ENCODE measurements at regions not wholly inside any gene's neighbourhood (a gene's known extent, or its start where the extent isn't known, plus 50 kb on each side); places are given as distances from the start of the nearest gene placed in this dataset.
"Not testable (repeated sequence)": the region's sequence is repeated elsewhere in the genome, so short reads cannot be mapped to it uniquely, and the experiment has no call there.

DNA sequence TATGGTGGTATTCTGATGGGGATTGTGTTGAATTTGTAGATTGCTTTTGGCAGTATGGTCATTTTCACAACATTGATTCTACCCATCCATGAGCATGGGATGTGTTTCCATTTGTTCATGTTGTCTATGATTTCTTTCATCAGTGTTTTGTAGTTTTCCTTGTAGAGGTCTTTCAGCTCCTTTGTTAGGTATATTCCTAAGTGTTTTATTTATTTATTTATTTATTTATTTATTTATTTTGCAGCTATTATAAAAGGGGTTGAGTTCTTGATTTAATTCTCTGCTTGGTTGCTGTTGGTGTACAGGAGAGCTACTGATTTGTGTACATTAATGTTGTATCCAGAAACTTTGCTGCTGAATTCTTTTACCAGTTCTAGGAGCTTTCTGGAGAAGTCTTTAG is 181.4 kb downstream of the TM2D1 start:
- H3K27ac ChIP-seq; H3K4me1 ChIP-seq; H3K36me3 ChIP-seq; H3K4me3 ChIP-seq; H3K9me3 ChIP-seq; DNase-seq; intact Hi-C loops (cut with DNase I); H3K27me3 ChIP-seq: not testable (repeated sequence)

DNA sequence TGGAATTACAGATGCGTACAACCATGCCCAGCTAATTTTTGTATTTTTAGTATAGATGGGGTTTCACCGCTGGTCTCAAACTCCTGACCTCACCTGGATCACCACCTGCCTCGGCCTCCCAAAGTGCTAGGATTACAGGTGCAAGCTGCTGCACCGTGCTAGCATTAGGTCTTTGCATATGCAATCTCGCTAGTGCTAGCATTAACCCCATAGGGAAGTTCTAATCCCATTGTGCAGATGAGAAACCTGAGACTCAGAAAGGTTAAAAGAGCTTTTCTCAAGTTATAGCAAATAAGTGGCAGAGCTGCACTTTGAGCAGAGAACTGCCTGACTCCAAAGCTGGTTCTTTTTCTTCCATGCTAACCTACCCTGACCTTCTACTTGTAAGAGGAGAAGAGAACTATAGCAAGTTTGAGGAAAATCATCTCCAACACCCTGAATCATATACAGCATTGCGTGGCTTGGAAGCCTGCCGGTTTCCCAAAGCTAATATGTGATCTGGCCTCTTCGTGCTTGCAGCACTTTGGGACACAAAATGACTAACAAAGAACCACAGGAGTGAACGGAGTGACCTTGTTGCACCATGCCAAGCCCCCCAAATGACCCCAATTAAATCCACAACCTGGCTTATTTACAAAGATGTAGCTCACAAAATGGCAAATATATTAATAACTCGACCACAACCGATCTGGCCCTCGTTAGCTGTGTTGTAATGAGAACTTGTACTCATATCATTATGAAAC is 185.1 kb downstream of the TM2D1 start:
- Histone ChIP-seq H3K4me3 (no peak overlapping the region), H3K27me3 (no peaks in the 10 kb centered on the region), H3K36me3 (no peaks in the 10 kb centered on the region), H3K27ac (no peak overlapping the region), H3K9me3 (no peaks in the 10 kb centered on the region), H3K4me1 (no peaks in the 10 kb centered on the region)
- 92 to 94% methylated on average over 12 of the region's 12 CpGs for WGBS, 2 donors
- intact Hi-C loops (cut with DNase I) = no loop called here
- no peak for TF ChIP-seq POLR2AphosphoS5 (IDR thresholded peaks at IDR 0.05)
- TF ChIP-seq, protein P1, sequence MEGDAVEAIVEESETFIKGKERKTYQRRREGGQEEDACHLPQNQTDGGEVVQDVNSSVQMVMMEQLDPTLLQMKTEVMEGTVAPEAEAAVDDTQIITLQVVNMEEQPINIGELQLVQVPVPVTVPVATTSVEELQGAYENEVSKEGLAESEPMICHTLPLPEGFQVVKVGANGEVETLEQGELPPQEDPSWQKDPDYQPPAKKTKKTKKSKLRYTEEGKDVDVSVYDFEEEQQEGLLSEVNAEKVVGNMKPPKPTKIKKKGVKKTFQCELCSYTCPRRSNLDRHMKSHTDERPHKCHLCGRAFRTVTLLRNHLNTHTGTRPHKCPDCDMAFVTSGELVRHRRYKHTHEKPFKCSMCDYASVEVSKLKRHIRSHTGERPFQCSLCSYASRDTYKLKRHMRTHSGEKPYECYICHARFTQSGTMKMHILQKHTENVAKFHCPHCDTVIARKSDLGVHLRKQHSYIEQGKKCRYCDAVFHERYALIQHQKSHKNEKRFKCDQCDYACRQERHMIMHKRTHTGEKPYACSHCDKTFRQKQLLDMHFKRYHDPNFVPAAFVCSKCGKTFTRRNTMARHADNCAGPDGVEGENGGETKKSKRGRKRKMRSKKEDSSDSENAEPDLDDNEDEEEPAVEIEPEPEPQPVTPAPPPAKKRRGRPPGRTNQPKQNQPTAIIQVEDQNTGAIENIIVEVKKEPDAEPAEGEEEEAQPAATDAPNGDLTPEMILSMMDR (IDR thresholded peaks at IDR 0.05) = no peak
- TF ChIP-seq POLR2A (IDR thresholded peaks at IDR 0.05) = no peak
- TF ChIP-seq EP300 (IDR thresholded peaks at IDR 0.05) = no peak
- DNase-seq = no peak

DNA sequence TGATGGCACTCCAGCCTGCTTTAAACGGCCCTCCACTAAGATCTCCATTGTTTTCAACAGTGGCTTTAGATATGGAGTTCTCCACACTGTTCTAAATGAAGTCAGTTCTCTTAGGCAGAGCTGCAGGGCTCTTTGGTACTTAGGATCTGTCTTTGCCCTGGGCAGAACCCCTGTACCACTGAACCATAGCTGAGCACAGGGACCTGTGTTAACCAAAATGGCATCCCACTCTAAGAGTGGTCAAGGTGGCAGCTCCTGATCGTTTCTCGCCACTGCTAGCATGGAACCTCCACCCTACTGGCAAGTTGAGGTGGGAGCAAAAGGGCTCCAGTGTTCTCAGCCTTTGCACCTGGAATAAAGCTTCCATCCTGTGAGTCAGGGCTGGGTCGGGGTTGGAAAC is 186.7 kb downstream of the TM2D1 start:
- H3K27ac ChIP-seq = no peak overlapping the region
- TF ChIP-seq, protein P1 (IDR thresholded peaks at IDR 0.05) = no peak
- TF ChIP-seq POLR2AphosphoS5 (IDR thresholded peaks at IDR 0.05) (no peak), EP300 (IDR thresholded peaks at IDR 0.05) (no peak), POLR2A (IDR thresholded peaks at IDR 0.05) (no peak)
- no peaks in the 10 kb centered on the region for H3K4me1 ChIP-seq
- WGBS, 2 donors = 92 to 94% methylated on average over 4 of the region's 4 CpGs
- intact Hi-C loops (cut with DNase I) = no loop called here
- H3K36me3 ChIP-seq = no peaks in the 10 kb centered on the region
- no peaks in the 10 kb centered on the region for H3K27me3 ChIP-seq
- H3K9me3 ChIP-seq = no peaks in the 10 kb centered on the region
- DNase-seq = no peak
- no peak overlapping the region for H3K4me3 ChIP-seq

DNA sequence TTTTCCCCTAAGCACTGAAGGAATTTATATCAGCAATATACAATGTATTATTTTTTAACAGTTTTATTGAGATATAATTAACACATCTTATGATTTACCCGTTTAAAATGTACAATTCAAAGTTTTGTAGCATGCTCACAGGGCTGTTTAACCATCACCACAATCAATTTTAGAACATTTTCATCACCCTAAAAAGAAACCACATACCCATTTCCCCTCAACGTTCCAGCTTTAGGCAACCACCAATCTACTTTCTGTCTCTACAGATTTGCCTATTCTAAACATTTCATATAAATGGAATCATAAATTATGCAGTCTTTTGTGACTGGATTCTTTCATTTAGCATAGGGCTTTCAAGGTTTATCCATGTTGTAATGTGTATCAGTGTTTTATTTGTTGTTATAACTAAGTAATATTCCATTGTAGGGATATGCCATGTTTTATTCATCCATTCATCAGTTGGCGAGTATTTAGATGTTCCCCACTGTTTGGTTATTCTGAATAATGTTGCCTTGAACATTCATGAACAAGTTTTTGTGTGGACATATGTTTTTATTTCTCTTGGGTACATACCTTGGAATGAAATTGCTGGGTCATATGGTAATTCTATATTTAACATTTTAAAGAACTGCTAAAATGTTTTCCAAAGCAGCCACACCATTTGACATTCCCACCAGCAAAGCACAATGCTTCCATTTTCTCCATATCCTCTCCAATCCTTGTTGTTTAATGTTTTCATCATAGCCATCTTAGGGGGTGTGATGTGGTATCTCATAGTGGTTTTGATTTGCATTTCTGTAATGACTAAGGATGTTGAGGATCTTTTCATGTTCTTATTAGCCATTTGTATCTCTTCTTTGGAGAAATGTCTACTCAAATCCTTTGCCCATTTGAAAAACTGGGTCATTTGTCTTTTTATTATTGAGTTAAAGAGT is 188.5 kb downstream of the TM2D1 start:
- H3K9me3 ChIP-seq = no peaks in the 10 kb centered on the region
- no peaks in the 10 kb centered on the region for H3K4me1 ChIP-seq
- H3K36me3 ChIP-seq = no peaks in the 10 kb centered on the region
- H3K27ac ChIP-seq = no peak overlapping the region
- TF ChIP-seq POLR2A (IDR thresholded peaks at IDR 0.05) (no peak), POLR2AphosphoS5 (IDR thresholded peaks at IDR 0.05) (no peak), EP300 (IDR thresholded peaks at IDR 0.05) (no peak)
- TF ChIP-seq, protein P1 (IDR thresholded peaks at IDR 0.05) = no peak
- H3K4me3 ChIP-seq = no peak overlapping the region
- intact Hi-C loops (cut with DNase I) = no loop called here
- WGBS, 2 donors = 71 to 79% methylated on average over 3 of the region's 3 CpGs
- no peaks in the 10 kb centered on the region for H3K27me3 ChIP-seq
- no peak for DNase-seq

DNA sequence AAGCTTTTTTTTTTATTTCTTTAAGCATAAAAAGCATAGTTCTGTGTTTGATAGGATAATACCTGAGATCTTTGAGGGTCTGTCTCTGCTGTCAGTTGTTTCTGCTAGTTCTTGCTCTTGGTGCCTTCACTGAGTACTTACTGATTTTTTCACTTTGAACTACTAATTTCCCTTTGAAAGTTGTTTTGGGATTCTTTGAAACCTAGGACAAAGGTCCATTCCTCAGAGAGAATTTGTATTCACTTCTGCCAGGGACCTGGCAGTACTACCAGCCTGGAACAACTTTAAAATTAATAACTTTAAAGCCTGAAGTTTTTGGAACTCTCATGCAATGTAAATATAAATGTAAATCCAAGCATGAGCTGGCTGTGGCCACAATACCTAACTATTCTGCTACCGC is 190.1 kb downstream of the TM2D1 start:
- H3K9me3 ChIP-seq = no peaks in the 10 kb centered on the region
- no peaks in the 10 kb centered on the region for H3K4me1 ChIP-seq
- no peak for DNase-seq
- no peaks in the 10 kb centered on the region for H3K36me3 ChIP-seq
- H3K27ac ChIP-seq = no peak overlapping the region
- H3K4me3 ChIP-seq = no peak overlapping the region
- WGBS, 2 donors = 92 to 96% methylated on average over 1 of the region's 1 CpG
- TF ChIP-seq, protein P1 (IDR thresholded peaks at IDR 0.05) = no peak
- TF ChIP-seq POLR2AphosphoS5 (IDR thresholded peaks at IDR 0.05) = no peak
- TF ChIP-seq POLR2A (IDR thresholded peaks at IDR 0.05) = no peak
- TF ChIP-seq EP300 (IDR thresholded peaks at IDR 0.05) = no peak
- no peaks in the 10 kb centered on the region for H3K27me3 ChIP-seq
- intact Hi-C loops (cut with DNase I) = no loop called here

Data from sigmoid colon (tissue), 6 donors.